HCT116 (cell line): ENCODE measurements at regions not wholly inside any gene's neighbourhood (a gene's known extent, or its start where the extent isn't known, plus 50 kb on each side); places are given as distances from the start of the nearest gene placed in this dataset.

Experiments used
- ATAC-seq: fragments of 200-7000 bp; cut with Tn5 transposase; 2 replicates; pipeline ENCODE4 v1.9.1; 2020; ENCODE audit warnings: mild to moderate bottlenecking, moderate library complexity
- BruUV-seq: library from RNA; stranded (reverse); fragments of 400-500 nt; replicated peaks from 2 replicates; lab custom pipeline; 2021; lab: Mats Ljungman, UMichigan
- CTCF ChIA-PET: fragments of 300-600 bp; sonication (Branson Sonifier 250); formaldehyde crosslinking; loops from one replicate; lab custom pipeline; 2021; ENCODE audit warnings: antibody characterized with exemption; lab: Charles Lee
- POLR2A ChIA-PET: fragments of 300-600, 350-600 bp; sonication (Branson Sonifier 250); formaldehyde crosslinking; loops from one replicate; lab custom pipeline; 2021; ENCODE audit warnings: antibody characterized with exemption; lab: Charles Lee
- RAD21 ChIA-PET, 2 experiments: fragments of 300-600 bp; sonication (Branson Sonifier 250); formaldehyde crosslinking; loops; one replicate each; lab custom pipeline; 2023; ENCODE audit warnings: low total read pairs in 2 of 2; ENCODE audit not compliant: uncharacterized antibody in 2 of 2, unreplicated experiment in 2 of 2, low non-redundant PET in 1 of 2; lab: Charles Lee
- DNase-seq: peaks from one replicate; pipeline ENCODE4 v3.0.0-alpha.2; 2010; ENCODE audit warnings: low read depth, low spot score
- H2AFZ ChIP-seq: fragments of 200-600 bp; shearing (Covaris generic), sonication (generic); 2 replicates; pipeline ENCODE4 v1.6.1; 2017; ENCODE audit warnings: low read depth, mixed run types, mixed read lengths, antibody characterized with exemption, low read length; ENCODE audit not compliant: poor library complexity, severe bottlenecking
- H3K27ac ChIP-seq: 2 replicates; pipeline ENCODE4 v1.5.1; 2012; ENCODE audit warnings: low read depth, low read length
- H3K27me3 ChIP-seq: fragments of 200-600 bp; sonication (generic); 2 replicates; pipeline ENCODE4 v1.6.1; 2016; ENCODE audit warnings: mixed run types, low read length, mixed read lengths; ENCODE audit not compliant: insufficient read depth
- H3K36me3 ChIP-seq, 2 experiments: fragments of 200-500 bp in 1 of 2; fragments of 200-600 bp in 1 of 2; sonication (Bioruptor generic) in 1 of 2; sonication (generic) in 1 of 2; 2 replicates each; pipeline versions ENCODE4 v1.5.1 to v1.6.1; 2014 to 2016; ENCODE audit warnings: low read length in 2 of 2, inconsistent platforms in 1 of 2, mixed read lengths in 1 of 2, mixed run types in 1 of 2; ENCODE audit not compliant: insufficient read depth in 2 of 2, control insufficient read depth in 1 of 2
- H3K4me1 ChIP-seq, 2 experiments: fragments of 200-600 bp in 1 of 2; sonication (generic) in 1 of 2; 2 replicates each; pipeline versions ENCODE4 v1.5.1 to v1.6.1; 2012 to 2017; ENCODE audit warnings: low read length in 2 of 2, inconsistent platforms in 1 of 2, mild to moderate bottlenecking in 1 of 2, mixed read lengths in 1 of 2, mixed run types in 1 of 2, moderate library complexity in 1 of 2; ENCODE audit not compliant: insufficient read depth in 2 of 2, control insufficient read depth in 1 of 2
- H3K4me2 ChIP-seq: fragments of 200-600 bp; sonication (generic); 2 replicates; pipeline ENCODE4 v1.6.1; 2017; ENCODE audit warnings: mixed run types, low read length, mixed read lengths
- H3K4me3 ChIP-seq, 2 experiments: fragments of 200-600 bp in 1 of 2; sonication (generic) in 1 of 2; replicated peaks in 1 of 2; 2 replicates each; pipeline ENCODE4 v1.5.1; 2011 to 2016; ENCODE audit warnings: low read length in 2 of 2, control low read depth in 1 of 2, low read depth in 1 of 2, mild to moderate bottlenecking in 1 of 2, mixed read lengths in 1 of 2, mixed run types in 1 of 2
- H3K79me2 ChIP-seq: fragments of 200-600 bp; sonication (generic); 2 replicates; pipeline ENCODE4 v1.6.1; 2017; ENCODE audit warnings: mild to moderate bottlenecking, mixed run types, low read length, moderate library complexity, mixed read lengths; ENCODE audit not compliant: insufficient read depth
- H3K9ac ChIP-seq: fragments of 200-600 bp; sonication (generic); 2 replicates; pipeline ENCODE4 v1.6.1; 2016; ENCODE audit warnings: low read length, mixed read lengths
- H3K9me2 ChIP-seq: fragments of 200-600 bp; sonication (generic), shearing (Covaris generic); 2 replicates; pipeline ENCODE4 v1.6.1; 2017; ENCODE audit warnings: mixed run types, mild to moderate bottlenecking, moderate library complexity; ENCODE audit not compliant: insufficient read depth
- H3K9me3 ChIP-seq, 2 experiments: fragments of 200-500 bp in 1 of 2; fragments of 200-600 bp in 1 of 2; sonication (Bioruptor generic) in 1 of 2; sonication (generic) in 1 of 2; 2 replicates each; pipeline ENCODE4 v1.6.1; 2014 to 2017; ENCODE audit warnings: low read length in 2 of 2, mixed read lengths in 2 of 2, inconsistent platforms in 1 of 2, low read depth in 1 of 2, mild to moderate bottlenecking in 1 of 2, mixed run types in 1 of 2, moderate library complexity in 1 of 2; ENCODE audit not compliant: control insufficient read depth in 1 of 2, insufficient read depth in 1 of 2
- H4K20me1 ChIP-seq: fragments of 200-600 bp; sonication (generic), shearing (Covaris generic); 2 replicates; pipeline ENCODE4 v1.6.1; 2017; ENCODE audit warnings: mixed run types, mild to moderate bottlenecking, moderate library complexity; ENCODE audit not compliant: insufficient read depth
- ELF1 ChIP-seq: IDR thresholded peaks from 2 replicates; pipeline ENCODE4 v1.6.1; 2012; ENCODE audit warnings: low read depth, borderline replicate concordance
- EZH2 ChIP-seq: fragments of 200-600 bp; sonication (generic); IDR thresholded peaks from 2 replicates; pipeline ENCODE4 v1.6.1; 2017; ENCODE audit warnings: antibody characterized with exemption, mixed run types
- POLR2AphosphoS5 ChIP-seq: IDR thresholded peaks from 2 replicates; pipeline ENCODE4 v1.6.1; 2011; ENCODE audit warnings: mild to moderate bottlenecking, low read depth, low read length, moderate library complexity
- RAD21 ChIP-seq: IDR thresholded peaks from 2 replicates; pipeline ENCODE4 v1.6.1; 2012; ENCODE audit warnings: low read depth, mild to moderate bottlenecking
- SRF ChIP-seq: IDR thresholded peaks from 2 replicates; pipeline ENCODE4 v1.6.1; 2012; ENCODE audit warnings: low read depth
- TCF7L2 ChIP-seq: IDR thresholded peaks from 2 replicates; pipeline ENCODE4 v1.7.0; 2011; ENCODE audit warnings: borderline replicate concordance, inconsistent platforms; ENCODE audit not compliant: insufficient read depth, insufficient read length; ENCODE audit errors: extremely low read depth
- YY1 ChIP-seq: IDR thresholded peaks from 2 replicates; pipeline ENCODE4 v1.6.1; 2011; ENCODE audit warnings: low read length, low read depth, moderate library complexity, mild to moderate bottlenecking; ENCODE audit not compliant: insufficient replicate concordance; ENCODE audit errors: extremely low read depth
- ZFX ChIP-seq: fragments of 450-650 bp; IDR thresholded peaks from 2 replicates; pipeline ENCODE4 v1.6.1; 2017
- intact Hi-C: fragments of 100-400 bp; cut with micrococcal nuclease; formaldehyde crosslinking; loops from 2 replicates; pipeline ENCODE4 v1.10.0; 2022
- TF ChIP-seq, protein P1 (sequence below), 3 experiments: fragments of 200-600 bp in 1 of 3; sonication (generic) in 1 of 3; IDR thresholded peaks in 2 of 3; conservative IDR thresholded peaks in 1 of 3; 2 replicates each; pipeline ENCODE4 v1.5.1; 2012 to 2017; ENCODE audit warnings: low read depth in 2 of 3, low read length in 2 of 3, antibody characterized with exemption in 1 of 3, borderline replicate concordance in 1 of 3, control low read depth in 1 of 3, mild to moderate bottlenecking in 1 of 3, mixed read lengths in 1 of 3, mixed run types in 1 of 3, moderate library complexity in 1 of 3; ENCODE audit not compliant: insufficient read depth in 1 of 3
- TF ChIP-seq, protein P2 (sequence below): IDR thresholded peaks from 2 replicates; pipeline ENCODE4 v1.6.1; 2012
- TF ChIP-seq, protein P3 (sequence below): IDR thresholded peaks from 2 replicates; pipeline ENCODE4 v1.6.1; 2012; ENCODE audit warnings: low read depth
- TF ChIP-seq, protein P4 (sequence below): IDR thresholded peaks from 2 replicates; pipeline ENCODE4 v1.6.1; 2012

DNA sequence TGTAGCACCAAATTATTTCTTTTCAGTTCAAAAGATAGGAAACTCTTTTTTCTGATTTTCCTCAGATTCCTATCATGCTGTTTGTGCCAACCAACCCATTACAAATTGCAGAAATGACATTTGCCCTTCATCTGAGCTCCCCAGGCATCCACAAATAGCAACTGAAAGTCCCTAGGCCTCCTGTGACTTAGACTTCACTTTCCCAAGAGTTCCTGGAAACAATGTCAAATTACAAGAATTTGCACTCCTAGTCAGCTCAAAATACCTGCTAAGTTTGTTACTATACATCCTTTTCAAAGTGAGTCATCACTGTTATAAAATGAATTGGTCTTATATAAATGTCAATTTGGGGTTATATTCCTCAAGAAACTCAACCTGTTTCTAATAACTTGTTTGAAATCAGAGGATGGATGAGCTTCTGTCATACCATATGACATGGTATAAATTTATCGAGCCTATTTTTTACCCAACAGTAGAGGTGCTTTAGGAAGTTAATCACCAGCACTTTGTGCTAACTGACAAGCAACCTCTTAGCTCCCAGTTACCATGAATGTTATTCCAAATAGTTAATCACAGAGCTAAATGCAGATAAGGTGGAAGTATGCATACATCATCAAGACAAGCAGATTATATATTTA lies 256.5 kb downstream of the HACE1 start:
- H3K36me3 ChIP-seq, result no peaks in the 10 kb centered on the region
- H3K9me3 ChIP-seq, result no peaks in the 10 kb centered on the region
- H3K27ac ChIP-seq, result no peak overlapping the region
- no peaks in the 10 kb centered on the region for H3K9me2 ChIP-seq
- H3K4me2 ChIP-seq, result no peak overlapping the region
- POLR2A ChIA-PET, result no interaction called here
- intact Hi-C loops, result no loop called here
- H2AFZ ChIP-seq, result no peak overlapping the region
- H4K20me1 ChIP-seq, result no peaks in the 10 kb centered on the region
- ATAC-seq (no peak), DNase-seq (no peak)
- CTCF ChIA-PET, result no interaction called here
- no peak overlapping the region for H3K9ac ChIP-seq
- TF ChIP-seq, protein P1, sequence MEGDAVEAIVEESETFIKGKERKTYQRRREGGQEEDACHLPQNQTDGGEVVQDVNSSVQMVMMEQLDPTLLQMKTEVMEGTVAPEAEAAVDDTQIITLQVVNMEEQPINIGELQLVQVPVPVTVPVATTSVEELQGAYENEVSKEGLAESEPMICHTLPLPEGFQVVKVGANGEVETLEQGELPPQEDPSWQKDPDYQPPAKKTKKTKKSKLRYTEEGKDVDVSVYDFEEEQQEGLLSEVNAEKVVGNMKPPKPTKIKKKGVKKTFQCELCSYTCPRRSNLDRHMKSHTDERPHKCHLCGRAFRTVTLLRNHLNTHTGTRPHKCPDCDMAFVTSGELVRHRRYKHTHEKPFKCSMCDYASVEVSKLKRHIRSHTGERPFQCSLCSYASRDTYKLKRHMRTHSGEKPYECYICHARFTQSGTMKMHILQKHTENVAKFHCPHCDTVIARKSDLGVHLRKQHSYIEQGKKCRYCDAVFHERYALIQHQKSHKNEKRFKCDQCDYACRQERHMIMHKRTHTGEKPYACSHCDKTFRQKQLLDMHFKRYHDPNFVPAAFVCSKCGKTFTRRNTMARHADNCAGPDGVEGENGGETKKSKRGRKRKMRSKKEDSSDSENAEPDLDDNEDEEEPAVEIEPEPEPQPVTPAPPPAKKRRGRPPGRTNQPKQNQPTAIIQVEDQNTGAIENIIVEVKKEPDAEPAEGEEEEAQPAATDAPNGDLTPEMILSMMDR (IDR thresholded peaks at IDR 0.05 in 2 of 3, conservative IDR thresholded peaks at IDR 0.05 in 1 of 3; ENCODE audit: borderline replicate concordance in 1 of 3, insufficient read depth in 1 of 3, low read depth in 2 of 3, low read length in 2 of 3), result no peak
- no peak for TF ChIP-seq RAD21
- no peak for TF ChIP-seq EZH2
- TF ChIP-seq, protein P2, sequence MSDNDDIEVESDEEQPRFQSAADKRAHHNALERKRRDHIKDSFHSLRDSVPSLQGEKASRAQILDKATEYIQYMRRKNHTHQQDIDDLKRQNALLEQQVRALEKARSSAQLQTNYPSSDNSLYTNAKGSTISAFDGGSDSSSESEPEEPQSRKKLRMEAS, result no peak
- no peak for TF ChIP-seq POLR2AphosphoS5
- TF ChIP-seq ZFX, result no peak
- TF ChIP-seq SRF, result no peak
- TF ChIP-seq, all 23 proteins: peak for 0
- Histone ChIP-seq H3K4me3 (no peak overlapping the region), H3K4me1 (no peaks in the 10 kb centered on the region), H3K79me2 (no peaks in the 10 kb centered on the region), H3K27me3 (no peaks in the 10 kb centered on the region)
- RAD21 ChIA-PET, result no interaction called here
- BruUV-seq, result no TSS peak

DNA sequence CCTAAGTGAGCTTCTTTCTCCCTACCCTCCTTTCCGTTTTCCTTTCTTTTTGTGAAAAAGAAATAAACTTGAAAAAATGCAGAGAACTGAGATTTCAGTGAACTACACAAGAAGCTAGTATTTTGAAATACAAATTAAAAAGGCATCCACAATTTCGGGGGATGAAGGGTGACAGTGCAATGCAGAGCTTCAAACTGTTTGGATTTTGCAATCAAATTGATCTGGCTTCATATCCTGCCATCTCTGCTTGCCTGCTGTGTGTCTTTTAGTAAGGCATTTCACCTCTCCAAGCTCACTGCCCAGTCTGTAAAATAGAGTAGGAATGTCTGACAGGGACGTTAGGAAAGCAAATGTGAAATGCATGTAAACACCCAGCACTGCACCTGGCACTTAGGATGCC lies 258.0 kb downstream of the HACE1 start:
- Histone ChIP-seq H3K79me2 (no peaks in the 10 kb centered on the region), H3K36me3 (no peaks in the 10 kb centered on the region), H3K9ac (no peak overlapping the region), H3K27me3 (no peaks in the 10 kb centered on the region), H2AFZ (no peak overlapping the region), H4K20me1 (no peaks in the 10 kb centered on the region), H3K9me3 (no peaks in the 10 kb centered on the region), H3K27ac (no peak overlapping the region), H3K4me1 (no peaks in the 10 kb centered on the region), H3K4me2 (no peak overlapping the region), H3K4me3 (no peak overlapping the region), H3K9me2 (no peaks in the 10 kb centered on the region)
- BruUV-seq, result no TSS peak
- POLR2A ChIA-PET, result no interaction called here
- CTCF ChIA-PET, result no interaction called here
- RAD21 ChIA-PET, result no interaction called here
- intact Hi-C loops, result no loop called here
- DNase-seq (no peak), ATAC-seq (no peak)
- TF ChIP-seq YY1, result no peak
- no peak for TF ChIP-seq TCF7L2
- no peak for TF ChIP-seq ELF1
- TF ChIP-seq SRF, result no peak
- TF ChIP-seq POLR2AphosphoS5, result no peak
- TF ChIP-seq, protein P3, sequence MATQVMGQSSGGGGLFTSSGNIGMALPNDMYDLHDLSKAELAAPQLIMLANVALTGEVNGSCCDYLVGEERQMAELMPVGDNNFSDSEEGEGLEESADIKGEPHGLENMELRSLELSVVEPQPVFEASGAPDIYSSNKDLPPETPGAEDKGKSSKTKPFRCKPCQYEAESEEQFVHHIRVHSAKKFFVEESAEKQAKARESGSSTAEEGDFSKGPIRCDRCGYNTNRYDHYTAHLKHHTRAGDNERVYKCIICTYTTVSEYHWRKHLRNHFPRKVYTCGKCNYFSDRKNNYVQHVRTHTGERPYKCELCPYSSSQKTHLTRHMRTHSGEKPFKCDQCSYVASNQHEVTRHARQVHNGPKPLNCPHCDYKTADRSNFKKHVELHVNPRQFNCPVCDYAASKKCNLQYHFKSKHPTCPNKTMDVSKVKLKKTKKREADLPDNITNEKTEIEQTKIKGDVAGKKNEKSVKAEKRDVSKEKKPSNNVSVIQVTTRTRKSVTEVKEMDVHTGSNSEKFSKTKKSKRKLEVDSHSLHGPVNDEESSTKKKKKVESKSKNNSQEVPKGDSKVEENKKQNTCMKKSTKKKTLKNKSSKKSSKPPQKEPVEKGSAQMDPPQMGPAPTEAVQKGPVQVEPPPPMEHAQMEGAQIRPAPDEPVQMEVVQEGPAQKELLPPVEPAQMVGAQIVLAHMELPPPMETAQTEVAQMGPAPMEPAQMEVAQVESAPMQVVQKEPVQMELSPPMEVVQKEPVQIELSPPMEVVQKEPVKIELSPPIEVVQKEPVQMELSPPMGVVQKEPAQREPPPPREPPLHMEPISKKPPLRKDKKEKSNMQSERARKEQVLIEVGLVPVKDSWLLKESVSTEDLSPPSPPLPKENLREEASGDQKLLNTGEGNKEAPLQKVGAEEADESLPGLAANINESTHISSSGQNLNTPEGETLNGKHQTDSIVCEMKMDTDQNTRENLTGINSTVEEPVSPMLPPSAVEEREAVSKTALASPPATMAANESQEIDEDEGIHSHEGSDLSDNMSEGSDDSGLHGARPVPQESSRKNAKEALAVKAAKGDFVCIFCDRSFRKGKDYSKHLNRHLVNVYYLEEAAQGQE, result no peak
- no peak for TF ChIP-seq ZFX
- TF ChIP-seq, protein P4, sequence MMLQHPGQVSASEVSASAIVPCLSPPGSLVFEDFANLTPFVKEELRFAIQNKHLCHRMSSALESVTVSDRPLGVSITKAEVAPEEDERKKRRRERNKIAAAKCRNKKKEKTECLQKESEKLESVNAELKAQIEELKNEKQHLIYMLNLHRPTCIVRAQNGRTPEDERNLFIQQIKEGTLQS, result no peak
